Activated naive CD4-positive, alpha-beta T cell treated with anti-CD3 and anti-CD28 coated beads for 36 hours (primary cell): ENCODE measurements at regions not wholly inside any gene's neighbourhood (a gene's known extent, or its start where the extent isn't known, plus 50 kb on each side); places are given as distances from the start of the nearest gene placed in this dataset.

Source experiments
- CTCF ChIA-PET: fragments of 350-600 bp; sonication (Branson Sonifier 250); formaldehyde crosslinking; loops from one replicate; lab custom pipeline; 2021; ENCODE audit warnings: antibody characterized with exemption; lab: Charles Lee
- DNase-seq: peaks from one replicate; pipeline ENCODE4 v3.0.0-alpha.2; 2020
- H3K27ac Mint-ChIP-seq: one replicate; pipeline ENCODE4 v1.8.0; 2021; ENCODE audit warnings: mild to moderate bottlenecking, mixed read lengths
- H3K27me3 Mint-ChIP-seq: one replicate; pipeline ENCODE4 v1.8.0; 2021; ENCODE audit warnings: low read depth, mixed read lengths
- H3K36me3 Mint-ChIP-seq: one replicate; pipeline ENCODE4 v1.8.0; 2021; ENCODE audit warnings: low read depth, mixed read lengths
- H3K4me1 Mint-ChIP-seq: one replicate; pipeline ENCODE4 v1.8.0; 2021; ENCODE audit warnings: low read depth, mixed read lengths
- H3K4me3 Mint-ChIP-seq: one replicate; pipeline ENCODE4 v1.8.0; 2021; ENCODE audit warnings: mild to moderate bottlenecking, moderate library complexity, mixed read lengths
- H3K9me3 Mint-ChIP-seq: one replicate; pipeline ENCODE4 v1.8.0; 2021; ENCODE audit warnings: mixed read lengths
- intact Hi-C: fragments of 100-400 bp; cut with micrococcal nuclease; formaldehyde crosslinking; loops from one replicate; pipeline ENCODE4 v1.15.1; 2023

DNA sequence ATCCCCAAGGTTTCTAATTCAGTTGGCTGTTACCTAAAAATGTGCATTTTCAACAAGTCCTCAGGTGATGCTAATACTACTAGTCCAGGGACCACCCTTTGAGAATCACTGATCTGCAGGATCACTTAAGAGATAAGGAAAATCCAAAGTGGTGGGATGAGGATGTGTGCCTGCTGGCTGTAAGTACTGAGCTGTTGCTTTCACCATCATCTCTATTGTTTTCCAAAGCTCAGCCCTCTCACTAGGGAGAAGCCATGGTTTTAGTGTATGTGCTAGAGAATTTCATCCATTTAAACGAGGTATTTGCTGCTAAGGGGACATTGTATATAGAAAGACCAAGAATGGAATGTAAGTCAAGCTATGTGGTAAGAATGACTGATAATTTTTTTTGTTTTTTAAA, 202.3 kb downstream of the KIF21A start:
- no peaks in the 10 kb centered on the region for H3K36me3 Mint-ChIP-seq
- no peak for DNase-seq
- CTCF ChIA-PET = no interaction called here
- no peaks in the 10 kb centered on the region for H3K27me3 Mint-ChIP-seq
- no peak overlapping the region for H3K4me3 Mint-ChIP-seq
- no peaks in the 10 kb centered on the region for H3K4me1 Mint-ChIP-seq
- no peaks in the 10 kb centered on the region for H3K9me3 Mint-ChIP-seq
- intact Hi-C loops = no loop called here
- H3K27ac Mint-ChIP-seq = no peak overlapping the region

DNA sequence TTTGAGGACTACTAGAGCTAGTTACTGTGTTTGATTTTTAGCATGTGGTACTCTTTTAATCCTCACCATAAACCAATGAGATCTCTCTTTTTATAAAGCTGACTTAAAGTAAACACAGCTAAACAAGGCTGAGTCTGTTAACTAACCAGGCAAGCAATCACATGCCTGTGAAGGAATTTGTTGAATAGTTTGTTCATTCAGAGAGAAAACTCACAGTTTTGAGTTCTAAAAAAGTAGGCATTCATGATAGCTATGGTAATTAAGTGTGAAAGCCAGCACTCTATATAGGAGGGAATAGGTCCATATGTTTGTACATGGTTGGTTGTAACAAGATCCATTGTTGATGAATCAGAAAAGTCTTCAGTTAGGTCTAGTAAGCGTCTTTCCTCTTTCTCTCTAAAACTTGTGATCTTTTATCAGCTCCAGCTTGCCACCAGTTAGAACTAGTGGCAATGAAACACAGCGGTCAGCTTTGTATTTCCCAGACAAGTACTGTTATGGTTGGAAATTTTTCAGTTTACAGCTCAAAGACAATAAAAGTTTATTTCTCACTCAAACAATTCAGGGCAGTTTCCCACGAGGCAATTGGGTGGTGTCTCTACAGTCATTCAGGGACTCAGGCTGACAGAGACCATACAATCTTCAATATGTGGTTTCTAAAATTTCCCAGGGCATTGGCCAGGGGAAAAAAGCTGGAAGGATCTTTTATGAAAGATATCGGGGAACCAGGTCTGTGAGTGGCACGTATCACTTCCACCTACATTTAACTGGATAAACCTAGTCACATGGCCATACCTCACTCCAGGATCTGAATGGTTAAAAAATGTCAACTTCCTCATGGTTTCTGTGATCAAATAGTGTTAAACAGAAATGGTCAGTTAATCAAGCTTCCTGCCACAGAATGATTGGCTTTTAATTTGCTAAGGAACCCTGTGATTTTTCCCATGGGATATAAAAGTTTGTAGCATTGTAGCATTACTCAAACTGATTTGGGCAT, 203.1 kb downstream of the KIF21A start:
- Mint-ChIP-seq H3K9me3 (no peaks in the 10 kb centered on the region), H3K27ac (no peak overlapping the region), H3K4me3 (no peak overlapping the region), H3K36me3 (no peaks in the 10 kb centered on the region), H3K4me1 (no peaks in the 10 kb centered on the region), H3K27me3 (no peaks in the 10 kb centered on the region)
- no peak for DNase-seq
- CTCF ChIA-PET = no interaction called here
- intact Hi-C loops = no loop called here

DNA sequence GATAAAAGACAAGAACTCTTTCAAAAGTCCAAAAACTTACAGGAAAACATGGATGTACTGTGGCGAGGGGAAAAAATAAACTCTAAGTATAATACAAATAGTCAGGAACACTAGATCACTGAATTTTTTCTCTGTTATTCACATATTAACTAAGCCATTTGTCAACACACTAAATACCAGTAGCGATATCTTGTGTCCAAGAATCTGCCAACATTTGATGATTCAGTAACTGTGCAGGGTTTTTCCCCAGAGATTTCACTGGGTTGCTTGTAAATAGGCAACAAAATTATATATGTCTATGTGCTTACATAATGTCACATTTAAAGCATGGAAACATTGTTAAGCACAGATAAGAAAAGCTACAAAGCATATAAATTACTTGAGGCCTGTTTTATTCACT, 205.9 kb downstream of the KIF21A start:
- H3K27me3 Mint-ChIP-seq = no peaks in the 10 kb centered on the region

DNA sequence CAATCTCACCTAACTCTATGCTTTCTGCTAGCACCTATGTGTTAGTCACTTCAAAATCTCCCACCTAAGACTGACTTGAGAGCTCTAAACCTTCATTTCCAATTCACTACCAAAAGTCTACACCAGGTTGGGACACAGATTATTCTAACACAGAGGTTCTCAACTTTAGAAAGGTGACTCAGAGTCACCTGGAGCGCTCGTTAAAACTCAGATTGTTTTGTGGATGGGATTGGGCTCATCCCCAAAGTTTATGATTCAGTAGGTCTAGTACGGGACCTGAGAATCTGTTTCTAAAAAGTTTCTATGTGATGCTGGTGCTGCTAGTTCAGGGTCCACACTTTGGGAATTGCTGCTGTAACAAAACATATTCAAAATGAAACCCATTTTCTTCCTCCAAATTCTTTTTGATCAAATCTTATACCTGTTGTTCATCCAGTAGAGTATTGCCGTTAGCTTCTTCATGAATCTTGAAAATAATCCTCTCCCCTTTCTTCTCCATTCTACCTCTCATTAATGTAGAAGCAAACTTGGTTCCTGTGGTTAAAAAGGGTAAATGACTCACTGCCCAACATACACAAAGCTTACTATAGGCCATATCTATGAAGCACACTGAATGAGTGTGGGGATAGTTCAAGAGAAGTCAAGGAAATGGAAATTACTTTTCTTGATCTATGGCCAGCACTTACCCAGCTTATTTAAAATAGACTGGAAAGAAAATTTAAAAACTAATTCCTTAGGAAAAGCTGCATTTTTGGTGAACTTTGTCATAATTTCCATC, 206.7 kb downstream of the KIF21A start:
- Mint-ChIP-seq H3K4me3 (no peak overlapping the region), H3K9me3 (no peaks in the 10 kb centered on the region), H3K27ac (no peak overlapping the region), H3K4me1 (no peaks in the 10 kb centered on the region), H3K36me3 (no peaks in the 10 kb centered on the region), H3K27me3 (no peaks in the 10 kb centered on the region)
- intact Hi-C loops = no loop called here
- DNase-seq = no peak
- CTCF ChIA-PET = interaction anchor here (0.6 kb wide), 1 partner anchor 1182 kb away, joined by 3 read pairs; no protein-coding TSS in a partner anchor

More for the DNA sequence above, 205.9 kb downstream of the KIF21A start:
- intact Hi-C loops = no loop called here
- H3K27ac Mint-ChIP-seq = no peak overlapping the region
- no peaks in the 10 kb centered on the region for H3K9me3 Mint-ChIP-seq
- H3K4me1 Mint-ChIP-seq = no peaks in the 10 kb centered on the region
- H3K4me3 Mint-ChIP-seq = no peak overlapping the region
- no peaks in the 10 kb centered on the region for H3K36me3 Mint-ChIP-seq
- CTCF ChIA-PET = no interaction called here
- DNase-seq = no peak

DNA sequence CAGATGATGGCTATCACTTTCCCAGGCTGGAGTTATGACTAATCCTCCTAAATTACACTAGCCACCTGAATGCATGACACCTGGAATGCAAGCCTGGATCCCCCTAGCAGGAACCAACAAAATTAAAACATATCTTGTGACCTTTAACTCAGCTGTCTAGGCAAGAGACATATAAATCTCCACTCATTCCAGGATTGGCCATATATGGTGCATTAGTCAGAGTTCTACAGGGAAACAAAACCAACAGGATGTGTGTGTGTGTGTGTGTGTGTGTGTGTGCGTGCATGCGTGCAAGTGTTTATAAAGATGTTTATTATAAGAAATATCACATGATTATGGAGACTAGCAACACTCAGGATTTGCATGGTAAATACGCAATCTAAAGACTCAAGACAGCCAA, 212.8 kb downstream of the KIF21A start:
- no peaks in the 10 kb centered on the region for H3K36me3 Mint-ChIP-seq
- H3K4me3 Mint-ChIP-seq = no peak overlapping the region
- no peaks in the 10 kb centered on the region for H3K9me3 Mint-ChIP-seq
- peak; percentile 6 for DNase-seq
- intact Hi-C loops = no loop called here
- no peaks in the 10 kb centered on the region for H3K4me1 Mint-ChIP-seq
- CTCF ChIA-PET = no interaction called here
- peaks cover 3% of the 10 kb centered on the region for H3K27me3 Mint-ChIP-seq
- H3K27ac Mint-ChIP-seq = no peak overlapping the region

DNA sequence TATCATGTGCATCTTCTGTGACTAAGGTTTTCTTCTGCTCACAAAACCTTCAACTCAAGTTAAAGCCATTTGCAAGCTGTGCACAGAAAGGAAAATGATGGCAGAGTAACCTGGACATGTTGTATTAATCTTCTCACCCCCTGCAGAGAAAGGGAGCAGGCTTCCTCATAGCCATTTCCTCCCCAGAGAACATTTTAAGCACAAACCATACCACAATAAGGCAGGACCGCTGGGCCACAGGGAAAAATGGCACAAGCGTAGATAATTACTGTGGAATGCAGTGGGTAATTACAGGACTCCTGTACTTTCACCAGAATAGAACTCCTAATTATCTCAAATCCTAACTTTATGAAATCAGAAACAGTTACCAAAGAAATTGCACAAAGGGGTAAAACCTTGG, 215.7 kb downstream of the KIF21A start:
- CTCF ChIA-PET = no interaction called here
- Mint-ChIP-seq H3K9me3 (peaks cover 4% of the 10 kb centered on the region), H3K27me3 (peaks cover 3% of the 10 kb centered on the region), H3K4me3 (no peak overlapping the region), H3K4me1 (no peaks in the 10 kb centered on the region), H3K36me3 (no peaks in the 10 kb centered on the region), H3K27ac (no peak overlapping the region)
- intact Hi-C loops = no loop called here
- no peak for DNase-seq

DNA sequence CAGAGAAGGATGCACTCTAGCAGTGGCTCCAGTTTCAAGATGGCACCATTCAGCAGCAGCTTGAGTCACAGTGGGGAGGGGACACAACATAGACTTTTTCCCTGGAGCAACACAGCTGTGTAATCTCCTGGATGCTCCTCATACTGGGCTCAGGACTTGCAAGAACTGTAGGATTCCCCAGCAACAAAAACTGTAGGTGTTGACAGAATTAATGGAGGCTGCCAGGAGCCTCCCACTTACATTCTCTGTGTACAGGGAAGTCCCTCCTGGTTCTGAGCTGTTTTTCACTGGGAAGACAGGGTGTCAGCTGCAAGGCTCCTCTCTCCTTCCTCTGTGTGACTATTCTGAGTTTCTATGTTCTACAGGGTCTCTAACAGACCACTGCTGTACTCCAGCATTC, 217.9 kb downstream of the KIF21A start:
- Mint-ChIP-seq H3K9me3 (peaks cover 4% of the 10 kb centered on the region), H3K27me3 (peaks cover 3% of the 10 kb centered on the region), H3K4me3 (no peak overlapping the region), H3K27ac (no peak overlapping the region), H3K36me3 (no peaks in the 10 kb centered on the region), H3K4me1 (no peaks in the 10 kb centered on the region)
- CTCF ChIA-PET = no interaction called here
- intact Hi-C loops = no loop called here
- DNase-seq = no peak

DNA sequence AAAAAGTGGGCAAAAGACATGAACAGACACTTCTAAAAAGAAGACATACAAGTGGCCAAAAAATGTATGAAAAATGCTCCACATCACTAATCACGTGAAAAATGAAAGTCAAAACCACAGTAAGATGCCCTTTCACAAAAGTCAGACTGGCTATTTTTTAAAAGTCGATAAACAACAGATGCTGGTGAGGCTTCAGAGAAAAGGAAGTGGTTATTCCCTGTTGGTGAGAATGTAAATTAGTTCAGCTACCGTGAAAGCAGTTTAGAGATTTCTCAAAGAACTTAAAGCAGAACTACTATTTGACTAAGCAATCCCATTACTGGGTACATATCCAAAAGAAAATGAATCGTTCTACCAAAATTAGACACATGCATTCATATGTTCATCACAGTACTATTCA, 237.0 kb downstream of the KIF21A start:
- Mint-ChIP-seq H3K9me3 (peaks cover 7% of the 10 kb centered on the region), H3K4me1 (no peaks in the 10 kb centered on the region), H3K27ac (no peak overlapping the region), H3K4me3 (no peak overlapping the region), H3K36me3 (no peaks in the 10 kb centered on the region), H3K27me3 (no peaks in the 10 kb centered on the region)
- CTCF ChIA-PET = no interaction called here
- intact Hi-C loops = no loop called here
- DNase-seq = no peak

DNA sequence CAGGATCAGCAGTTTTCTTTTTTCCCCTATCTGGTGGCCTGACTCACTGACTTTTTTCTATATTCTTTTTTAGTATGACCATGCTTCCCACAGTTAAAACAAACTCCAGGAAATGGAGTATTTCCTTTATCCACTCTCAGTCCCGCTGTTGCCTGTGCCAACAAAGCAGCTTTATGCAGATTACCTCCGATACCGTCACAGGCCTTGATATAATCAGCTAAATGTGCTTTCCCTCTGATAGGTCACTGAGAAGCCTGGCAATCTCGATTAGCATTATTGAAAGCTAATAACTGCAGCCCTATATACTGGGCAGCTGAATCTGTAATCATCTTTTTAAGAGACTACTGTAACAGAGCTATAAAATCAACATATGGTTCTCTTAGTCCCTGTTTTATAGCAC, 243.6 kb downstream of the KIF21A start:
- no peak for DNase-seq
- peaks cover 5% of the 10 kb centered on the region for H3K9me3 Mint-ChIP-seq
- intact Hi-C loops = no loop called here
- H3K27me3 Mint-ChIP-seq = peaks cover 2% of the 10 kb centered on the region
- no peaks in the 10 kb centered on the region for H3K4me1 Mint-ChIP-seq
- no peak overlapping the region for H3K4me3 Mint-ChIP-seq
- no peaks in the 10 kb centered on the region for H3K36me3 Mint-ChIP-seq
- CTCF ChIA-PET = no interaction called here
- H3K27ac Mint-ChIP-seq = no peak overlapping the region

DNA sequence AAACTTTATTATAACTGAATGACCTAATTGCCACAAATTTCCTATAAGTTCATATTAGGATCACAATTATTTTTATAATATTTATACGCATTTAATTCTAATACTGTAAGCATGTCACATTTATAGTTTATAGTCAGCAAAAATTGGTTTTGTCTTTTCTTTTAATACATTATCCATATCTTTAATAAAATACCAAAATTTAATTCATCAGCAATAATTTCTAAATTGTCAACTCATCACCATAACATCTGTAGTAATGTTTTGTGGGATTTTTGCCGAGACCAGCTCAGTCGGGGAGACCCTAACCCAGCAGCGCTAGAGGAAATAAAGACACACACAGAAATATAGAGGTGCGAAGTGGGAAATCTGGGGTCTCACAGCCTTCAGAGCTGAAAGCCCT, 254.2 kb downstream of the KIF21A start:
- Mint-ChIP-seq H3K36me3 (no peaks in the 10 kb centered on the region), H3K4me3 (no peak overlapping the region), H3K27me3 (no peaks in the 10 kb centered on the region), H3K4me1 (no peaks in the 10 kb centered on the region), H3K27ac (no peak overlapping the region), H3K9me3 (no peaks in the 10 kb centered on the region)
- CTCF ChIA-PET = no interaction called here
- DNase-seq = no peak
- intact Hi-C loops = no loop called here

DNA sequence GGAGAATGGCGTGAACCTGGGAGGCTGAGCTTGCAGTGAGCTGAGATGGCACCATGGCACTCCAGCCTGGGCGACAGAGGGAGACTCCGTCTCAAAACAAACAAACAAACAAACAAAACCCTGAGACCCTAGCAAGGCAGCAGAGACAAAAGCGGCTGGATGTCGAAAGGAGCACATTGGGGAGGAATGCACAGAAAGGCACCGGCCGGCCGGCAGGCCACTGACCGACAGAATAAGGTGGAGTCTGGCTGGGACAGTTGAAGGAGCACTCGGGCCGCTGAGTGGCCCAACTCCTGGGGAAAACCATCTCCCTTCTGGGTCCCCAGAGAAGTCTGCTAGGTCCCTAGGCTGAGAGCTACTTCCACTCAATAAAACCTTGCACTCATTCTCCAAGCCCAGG, 256.2 kb downstream of the KIF21A start:
- intact Hi-C loops = no loop called here
- H3K4me3 Mint-ChIP-seq = no peak overlapping the region
- CTCF ChIA-PET = no interaction called here
- no peaks in the 10 kb centered on the region for H3K27me3 Mint-ChIP-seq
- no peak for DNase-seq
- H3K36me3 Mint-ChIP-seq = no peaks in the 10 kb centered on the region
- no peak overlapping the region for H3K27ac Mint-ChIP-seq
- H3K4me1 Mint-ChIP-seq = no peaks in the 10 kb centered on the region
- H3K9me3 Mint-ChIP-seq = no peaks in the 10 kb centered on the region

DNA sequence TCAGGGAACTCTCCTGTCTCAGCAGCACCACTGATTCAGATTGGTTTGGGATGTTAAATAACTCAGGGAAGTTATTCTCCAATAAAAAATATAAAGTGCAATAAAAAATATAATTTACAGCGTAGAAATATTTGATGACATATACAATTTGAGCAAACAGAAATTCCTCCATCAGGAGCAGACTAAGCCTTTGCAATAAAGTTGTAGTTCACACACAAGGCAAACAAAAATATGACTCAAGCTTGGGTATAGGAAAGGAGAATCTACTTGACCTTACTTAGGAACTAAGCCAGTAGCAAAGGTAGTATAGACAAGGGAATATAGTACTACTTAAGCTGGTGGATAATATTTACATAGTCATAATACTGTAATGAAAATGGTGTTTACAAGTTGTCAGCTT, 264.1 kb downstream of the KIF21A start:
- no peak overlapping the region for H3K27ac Mint-ChIP-seq
- intact Hi-C loops = no loop called here
- CTCF ChIA-PET = no interaction called here
- no peaks in the 10 kb centered on the region for H3K27me3 Mint-ChIP-seq
- DNase-seq = no peak
- H3K4me1 Mint-ChIP-seq = no peaks in the 10 kb centered on the region
- no peaks in the 10 kb centered on the region for H3K9me3 Mint-ChIP-seq
- H3K36me3 Mint-ChIP-seq = no peaks in the 10 kb centered on the region
- no peak overlapping the region for H3K4me3 Mint-ChIP-seq

DNA sequence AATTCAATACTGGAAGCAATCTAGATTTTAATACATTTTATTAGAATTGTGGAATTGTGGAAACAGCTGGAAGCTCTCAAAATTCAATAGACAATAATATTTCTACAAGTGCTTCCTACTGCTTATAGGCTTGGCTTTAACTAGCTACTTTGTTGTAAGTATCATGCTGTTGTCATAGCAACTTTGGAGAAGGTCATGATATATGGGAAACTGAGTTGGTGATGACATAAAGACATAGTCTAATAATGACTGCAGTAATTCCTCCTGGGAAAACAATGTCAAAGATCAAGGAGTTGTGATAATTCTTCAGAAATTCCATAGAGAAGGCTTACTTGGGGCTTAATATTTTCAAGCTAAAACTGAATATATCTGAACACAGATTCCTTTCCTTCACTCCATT, 266.6 kb downstream of the KIF21A start:
- intact Hi-C loops = no loop called here
- DNase-seq = no peak
- CTCF ChIA-PET = no interaction called here
- no peak overlapping the region for H3K4me3 Mint-ChIP-seq
- H3K9me3 Mint-ChIP-seq = no peaks in the 10 kb centered on the region
- no peaks in the 10 kb centered on the region for H3K36me3 Mint-ChIP-seq
- no peaks in the 10 kb centered on the region for H3K4me1 Mint-ChIP-seq
- no peak overlapping the region for H3K27ac Mint-ChIP-seq
- H3K27me3 Mint-ChIP-seq = no peaks in the 10 kb centered on the region
